Lower leg skin (tissue), 3 donors: ENCODE measurements at regions not wholly inside any gene's neighbourhood (a gene's known extent, or its start where the extent isn't known, plus 50 kb on each side); places are given as distances from the start of the nearest gene placed in this dataset.

Experiments used
- POLR2A ChIP-seq, 2 donors: fragments of 450-650 bp; IDR thresholded peaks; one replicate each; pipeline ENCODE4 v1.6.1; 2016 to 2017; ENCODE audit warnings: antibody characterized with exemption in 2 of 2, mild to moderate bottlenecking in 1 of 2, moderate library complexity in 1 of 2
- TF ChIP-seq, protein P1 (sequence below), 3 donors: fragments of 450-650 bp; IDR thresholded peaks; one replicate each; pipeline ENCODE4 v1.5.1; 2016; ENCODE audit warnings: antibody characterized with exemption in 3 of 3, mild to moderate bottlenecking in 3 of 3, moderate library complexity in 2 of 3

- TF ChIP-seq, protein P1, sequence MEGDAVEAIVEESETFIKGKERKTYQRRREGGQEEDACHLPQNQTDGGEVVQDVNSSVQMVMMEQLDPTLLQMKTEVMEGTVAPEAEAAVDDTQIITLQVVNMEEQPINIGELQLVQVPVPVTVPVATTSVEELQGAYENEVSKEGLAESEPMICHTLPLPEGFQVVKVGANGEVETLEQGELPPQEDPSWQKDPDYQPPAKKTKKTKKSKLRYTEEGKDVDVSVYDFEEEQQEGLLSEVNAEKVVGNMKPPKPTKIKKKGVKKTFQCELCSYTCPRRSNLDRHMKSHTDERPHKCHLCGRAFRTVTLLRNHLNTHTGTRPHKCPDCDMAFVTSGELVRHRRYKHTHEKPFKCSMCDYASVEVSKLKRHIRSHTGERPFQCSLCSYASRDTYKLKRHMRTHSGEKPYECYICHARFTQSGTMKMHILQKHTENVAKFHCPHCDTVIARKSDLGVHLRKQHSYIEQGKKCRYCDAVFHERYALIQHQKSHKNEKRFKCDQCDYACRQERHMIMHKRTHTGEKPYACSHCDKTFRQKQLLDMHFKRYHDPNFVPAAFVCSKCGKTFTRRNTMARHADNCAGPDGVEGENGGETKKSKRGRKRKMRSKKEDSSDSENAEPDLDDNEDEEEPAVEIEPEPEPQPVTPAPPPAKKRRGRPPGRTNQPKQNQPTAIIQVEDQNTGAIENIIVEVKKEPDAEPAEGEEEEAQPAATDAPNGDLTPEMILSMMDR (IDR thresholded peaks at IDR 0.05): no peak
- TF ChIP-seq POLR2A (IDR thresholded peaks at IDR 0.05): no peak
These were observed 188.3 kb upstream of the MCHR2 start for GRCh38 chr6:100182313-100182712.
